HEK293 (cell line): ENCODE measurements at regions not wholly inside any gene's neighbourhood (a gene's known extent, or its start where the extent isn't known, plus 50 kb on each side); places are given as distances from the start of the nearest gene placed in this dataset.

Source experiments
- CTCF ChIA-PET: fragments of 350-600 bp; formaldehyde crosslinking; extraction: SDS; loops from one replicate; lab custom pipeline; 2021; ENCODE audit warnings: antibody characterized with exemption; lab: Yijun Ruan, JAX
- POLR2A ChIA-PET: fragments of 300-600 bp; formaldehyde crosslinking; extraction: SDS; loops from one replicate; lab custom pipeline; 2020; ENCODE audit warnings: antibody characterized with exemption, inconsistent platforms; lab: Yijun Ruan, JAX
- H3K27ac ChIP-seq: fragments of 200-500 bp; sonication (Bioruptor generic); 2 replicates; pipeline ENCODE4 v1.5.1; 2014; ENCODE audit warnings: low read depth, low read length, control low read depth, inconsistent platforms; ENCODE audit errors: extremely low read depth
- H3K36me3 ChIP-seq, 2 experiments: fragments of 200-500 bp in 1 of 2; sonication (Bioruptor generic) in 1 of 2; 1 replicate in 1 of 2; 2 replicates in 1 of 2; pipeline ENCODE4 v1.5.1; 2014 to 2017; ENCODE audit warnings: inconsistent platforms in 2 of 2, low read length in 2 of 2; ENCODE audit not compliant: control insufficient read depth in 2 of 2, insufficient read depth in 1 of 2
- H3K4me1 ChIP-seq: fragments of 200-500 bp; sonication (Bioruptor generic); 2 replicates; pipeline ENCODE4 v1.5.1; 2014; ENCODE audit warnings: mild to moderate bottlenecking, low read length, inconsistent platforms; ENCODE audit not compliant: control insufficient read depth, insufficient read depth
- H3K4me3 ChIP-seq: 2 replicates; pipeline ENCODE4 v1.5.1; 2011; ENCODE audit warnings: low read depth, mild to moderate bottlenecking, control low read depth, low read length, moderate library complexity
- H3K9me3 ChIP-seq: fragments of 200-500 bp; sonication (Bioruptor generic); 2 replicates; pipeline ENCODE4 v1.5.1; 2014; ENCODE audit warnings: low read depth, low read length, inconsistent platforms; ENCODE audit not compliant: control insufficient read depth, insufficient read depth
- FEZF1 ChIP-seq: fragments of 450-650 bp; formaldehyde crosslinking; IDR thresholded peaks from 2 replicates; pipeline ENCODE4 v1.5.1; 2016; ENCODE audit warnings: missing biosample characterization, missing genetic modification characterization
- HOXA7 ChIP-seq: sonication (generic); formaldehyde crosslinking; IDR thresholded peaks from 2 replicates; pipeline ENCODE4 v1.8.1; 2022; ENCODE audit warnings: missing genetic modification reagents, borderline replicate concordance
- KLF1 ChIP-seq: fragments of 450-650 bp; formaldehyde crosslinking; IDR thresholded peaks from 2 replicates; pipeline ENCODE4 v1.5.1; 2016; ENCODE audit warnings: missing biosample characterization, missing genetic modification characterization
- KLF10 ChIP-seq: fragments of 450-650 bp; IDR thresholded peaks from 2 replicates; pipeline ENCODE4 v1.5.1; 2018; ENCODE audit warnings: missing biosample characterization, mild to moderate bottlenecking, missing genetic modification characterization
- OVOL3 ChIP-seq: fragments of 450-650 bp; formaldehyde crosslinking; IDR thresholded peaks from 2 replicates; pipeline ENCODE4 v1.5.1; 2016; ENCODE audit warnings: missing biosample characterization, missing genetic modification characterization
- SP2 ChIP-seq: fragments of 450-650 bp; formaldehyde crosslinking; IDR thresholded peaks from 2 replicates; pipeline ENCODE4 v1.5.1; 2016; ENCODE audit warnings: missing biosample characterization, missing genetic modification characterization
- ZBTB17 ChIP-seq: fragments of 450-650 bp; formaldehyde crosslinking; IDR thresholded peaks from 2 replicates; pipeline ENCODE4 v1.5.1; 2016; ENCODE audit warnings: missing biosample characterization, missing genetic modification characterization
- ZNF133 ChIP-seq: fragments of 450-650 bp; formaldehyde crosslinking; IDR thresholded peaks from 2 replicates; pipeline ENCODE4 v1.5.1; 2016; ENCODE audit warnings: missing biosample characterization, missing genetic modification characterization
- ZNF274 ChIP-seq, 2 experiments: fragments of 200-500 bp in 1 of 2; fragments of 450-650 bp in 1 of 2; sonication (Bioruptor generic) in 1 of 2; formaldehyde crosslinking in 1 of 2; IDR thresholded peaks; 2 replicates each; pipeline versions ENCODE4 v1.5.1 to v1.6.1; 2014 to 2016; ENCODE audit warnings: borderline replicate concordance in 1 of 2, inconsistent platforms in 1 of 2, low read length in 1 of 2, missing biosample characterization in 1 of 2, missing genetic modification characterization in 1 of 2
- ZNF335 ChIP-seq: fragments of 450-650 bp; formaldehyde crosslinking; conservative IDR thresholded peaks from 2 replicates; pipeline ENCODE4 v1.5.1; 2016; ENCODE audit warnings: missing biosample characterization, missing genetic modification characterization
- ZNF416 ChIP-seq: fragments of 450-650 bp; formaldehyde crosslinking; IDR thresholded peaks from 2 replicates; pipeline ENCODE4 v1.5.1; 2016; ENCODE audit warnings: missing biosample characterization, missing genetic modification characterization
- ZNF548 ChIP-seq: fragments of 450-650 bp; formaldehyde crosslinking; IDR thresholded peaks from 2 replicates; pipeline ENCODE4 v1.5.1; 2016; ENCODE audit warnings: missing biosample characterization, missing genetic modification characterization
- ZNF600 ChIP-seq: fragments of 450-650 bp; formaldehyde crosslinking; IDR thresholded peaks from 2 replicates; pipeline ENCODE4 v1.5.1; 2016; ENCODE audit warnings: missing biosample characterization, missing genetic modification characterization
- ZNF621 ChIP-seq: fragments of 450-650 bp; formaldehyde crosslinking; IDR thresholded peaks from 2 replicates; pipeline ENCODE4 v1.5.1; 2017; ENCODE audit warnings: missing biosample characterization, missing genetic modification characterization
- ZNF747 ChIP-seq: fragments of 450-650 bp; formaldehyde crosslinking; IDR thresholded peaks from 2 replicates; pipeline ENCODE4 v1.5.1; 2016; ENCODE audit warnings: missing biosample characterization, missing genetic modification characterization
- ZNF785 ChIP-seq: fragments of 450-650 bp; formaldehyde crosslinking; IDR thresholded peaks from 2 replicates; pipeline ENCODE4 v1.5.1; 2016; ENCODE audit warnings: missing biosample characterization, missing genetic modification characterization
- ZNF830 ChIP-seq: fragments of 450-650 bp; IDR thresholded peaks from 2 replicates; pipeline ENCODE4 v1.5.0; 2018; ENCODE audit warnings: missing biosample characterization, missing genetic modification characterization, low read depth, mild to moderate bottlenecking, moderate library complexity
- ZSCAN16 ChIP-seq: fragments of 450-650 bp; formaldehyde crosslinking; IDR thresholded peaks from 2 replicates; pipeline ENCODE4 v1.5.1; 2016; ENCODE audit warnings: missing biosample characterization, missing genetic modification characterization
- ZXDB ChIP-seq: fragments of 450-650 bp; formaldehyde crosslinking; IDR thresholded peaks from 2 replicates; pipeline ENCODE4 v1.5.1; 2016; ENCODE audit warnings: missing biosample characterization, missing genetic modification characterization
- TF ChIP-seq, protein P1 (sequence below): fragments of 450-650 bp; formaldehyde crosslinking; optimal IDR thresholded peaks from 2 replicates; pipeline ENCODE3; 2016; ENCODE audit warnings: missing biosample characterization, mild to moderate bottlenecking, missing genetic modification characterization
- TF ChIP-seq, protein P2 (sequence below): fragments of 450-650 bp; formaldehyde crosslinking; IDR thresholded peaks from 2 replicates; pipeline ENCODE4 v1.5.1; 2016; ENCODE audit warnings: missing biosample characterization, missing genetic modification characterization
- TF ChIP-seq, protein P3 (sequence below): fragments of 450-650 bp; formaldehyde crosslinking; IDR thresholded peaks from 2 replicates; pipeline ENCODE4 v1.5.1; 2016; ENCODE audit warnings: missing biosample characterization, missing genetic modification characterization
- TF ChIP-seq, protein P4 (sequence below): fragments of 450-650 bp; formaldehyde crosslinking; IDR thresholded peaks from 2 replicates; pipeline ENCODE4 v1.5.1; 2016; ENCODE audit warnings: missing biosample characterization, missing genetic modification characterization
- TF ChIP-seq, protein P5 (sequence below): fragments of 450-650 bp; formaldehyde crosslinking; IDR thresholded peaks from 2 replicates; pipeline ENCODE4 v1.5.1; 2016; ENCODE audit warnings: missing biosample characterization, missing genetic modification characterization, low read depth
- TF ChIP-seq, protein P6 (sequence below): fragments of 450-650 bp; formaldehyde crosslinking; IDR thresholded peaks from 2 replicates; pipeline ENCODE4 v1.5.1; 2017; ENCODE audit warnings: missing biosample characterization, missing genetic modification characterization
- TF ChIP-seq, protein P7 (sequence below): fragments of 450-650 bp; formaldehyde crosslinking; IDR thresholded peaks from 2 replicates; pipeline ENCODE4 v1.5.1; 2016; ENCODE audit warnings: missing biosample characterization, missing genetic modification characterization

DNA sequence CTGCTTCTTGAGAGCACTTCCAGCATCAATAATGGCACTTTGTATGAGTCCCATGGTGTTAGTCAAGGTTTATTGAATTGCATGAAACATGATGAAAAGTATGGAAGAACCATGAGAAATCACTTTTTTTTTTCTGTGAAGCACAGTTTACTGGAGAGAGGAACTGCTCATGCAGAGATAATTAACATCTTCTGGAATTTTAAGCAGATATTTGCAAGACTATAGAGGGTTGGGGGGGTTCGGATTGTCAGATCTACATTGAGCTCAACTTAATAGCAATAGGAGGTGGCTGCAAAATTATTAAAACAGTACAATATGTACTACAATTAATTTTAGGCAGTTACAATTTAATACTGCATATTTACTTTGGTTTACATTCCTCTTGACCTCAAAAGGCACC, 204.4 kb upstream of the CDH10 start:
- CTCF ChIA-PET = no interaction called here
- TF ChIP-seq ZNF274 (IDR thresholded peaks at IDR 0.05; ENCODE audit: low read length) (no peak), ZNF274 (tag by site-specific recombination; IDR thresholded peaks at IDR 0.05; ENCODE audit: borderline replicate concordance) (no peak), ZNF747 (tag by site-specific recombination) (no peak), ZNF621 (tag by site-specific recombination) (no peak), OVOL3 (tag by site-specific recombination) (no peak), KLF10 (no peak), ZNF133 (tag by site-specific recombination) (no peak), ZBTB17 (no peak), ZNF548 (tag by site-specific recombination) (no peak), ZNF335 (tag by site-specific recombination) (no peak), KLF1 (no peak)
- TF ChIP-seq, protein P1, sequence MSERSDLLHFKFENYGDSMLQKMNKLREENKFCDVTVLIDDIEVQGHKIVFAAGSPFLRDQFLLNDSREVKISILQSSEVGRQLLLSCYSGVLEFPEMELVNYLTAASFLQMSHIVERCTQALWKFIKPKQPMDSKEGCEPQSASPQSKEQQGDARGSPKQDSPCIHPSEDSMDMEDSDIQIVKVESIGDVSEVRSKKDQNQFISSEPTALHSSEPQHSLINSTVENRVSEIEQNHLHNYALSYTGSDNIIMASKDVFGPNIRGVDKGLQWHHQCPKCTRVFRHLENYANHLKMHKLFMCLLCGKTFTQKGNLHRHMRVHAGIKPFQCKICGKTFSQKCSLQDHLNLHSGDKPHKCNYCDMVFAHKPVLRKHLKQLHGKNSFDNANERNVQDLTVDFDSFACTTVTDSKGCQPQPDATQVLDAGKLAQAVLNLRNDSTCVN (tag by site-specific recombination) = no peak
- TF ChIP-seq, protein P2, sequence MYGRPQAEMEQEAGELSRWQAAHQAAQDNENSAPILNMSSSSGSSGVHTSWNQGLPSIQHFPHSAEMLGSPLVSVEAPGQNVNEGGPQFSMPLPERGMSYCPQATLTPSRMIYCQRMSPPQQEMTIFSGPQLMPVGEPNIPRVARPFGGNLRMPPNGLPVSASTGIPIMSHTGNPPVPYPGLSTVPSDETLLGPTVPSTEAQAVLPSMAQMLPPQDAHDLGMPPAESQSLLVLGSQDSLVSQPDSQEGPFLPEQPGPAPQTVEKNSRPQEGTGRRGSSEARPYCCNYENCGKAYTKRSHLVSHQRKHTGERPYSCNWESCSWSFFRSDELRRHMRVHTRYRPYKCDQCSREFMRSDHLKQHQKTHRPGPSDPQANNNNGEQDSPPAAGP (tag by site-specific recombination) = no peak
- TF ChIP-seq, protein P3, sequence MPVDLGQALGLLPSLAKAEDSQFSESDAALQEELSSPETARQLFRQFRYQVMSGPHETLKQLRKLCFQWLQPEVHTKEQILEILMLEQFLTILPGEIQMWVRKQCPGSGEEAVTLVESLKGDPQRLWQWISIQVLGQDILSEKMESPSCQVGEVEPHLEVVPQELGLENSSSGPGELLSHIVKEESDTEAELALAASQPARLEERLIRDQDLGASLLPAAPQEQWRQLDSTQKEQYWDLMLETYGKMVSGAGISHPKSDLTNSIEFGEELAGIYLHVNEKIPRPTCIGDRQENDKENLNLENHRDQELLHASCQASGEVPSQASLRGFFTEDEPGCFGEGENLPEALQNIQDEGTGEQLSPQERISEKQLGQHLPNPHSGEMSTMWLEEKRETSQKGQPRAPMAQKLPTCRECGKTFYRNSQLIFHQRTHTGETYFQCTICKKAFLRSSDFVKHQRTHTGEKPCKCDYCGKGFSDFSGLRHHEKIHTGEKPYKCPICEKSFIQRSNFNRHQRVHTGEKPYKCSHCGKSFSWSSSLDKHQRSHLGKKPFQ (tag by site-specific recombination) = no peak
- TF ChIP-seq, protein P4, sequence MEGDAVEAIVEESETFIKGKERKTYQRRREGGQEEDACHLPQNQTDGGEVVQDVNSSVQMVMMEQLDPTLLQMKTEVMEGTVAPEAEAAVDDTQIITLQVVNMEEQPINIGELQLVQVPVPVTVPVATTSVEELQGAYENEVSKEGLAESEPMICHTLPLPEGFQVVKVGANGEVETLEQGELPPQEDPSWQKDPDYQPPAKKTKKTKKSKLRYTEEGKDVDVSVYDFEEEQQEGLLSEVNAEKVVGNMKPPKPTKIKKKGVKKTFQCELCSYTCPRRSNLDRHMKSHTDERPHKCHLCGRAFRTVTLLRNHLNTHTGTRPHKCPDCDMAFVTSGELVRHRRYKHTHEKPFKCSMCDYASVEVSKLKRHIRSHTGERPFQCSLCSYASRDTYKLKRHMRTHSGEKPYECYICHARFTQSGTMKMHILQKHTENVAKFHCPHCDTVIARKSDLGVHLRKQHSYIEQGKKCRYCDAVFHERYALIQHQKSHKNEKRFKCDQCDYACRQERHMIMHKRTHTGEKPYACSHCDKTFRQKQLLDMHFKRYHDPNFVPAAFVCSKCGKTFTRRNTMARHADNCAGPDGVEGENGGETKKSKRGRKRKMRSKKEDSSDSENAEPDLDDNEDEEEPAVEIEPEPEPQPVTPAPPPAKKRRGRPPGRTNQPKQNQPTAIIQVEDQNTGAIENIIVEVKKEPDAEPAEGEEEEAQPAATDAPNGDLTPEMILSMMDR (tag by site-specific recombination) = no peak
- TF ChIP-seq, all 188 proteins: peak for 0
- no peaks in the 10 kb centered on the region for H3K36me3 ChIP-seq
- H3K27ac ChIP-seq = no peak overlapping the region
- POLR2A ChIA-PET = no interaction called here
- no peak overlapping the region for H3K4me3 ChIP-seq
- no peaks in the 10 kb centered on the region for H3K4me1 ChIP-seq
- H3K9me3 ChIP-seq = no peaks in the 10 kb centered on the region

DNA sequence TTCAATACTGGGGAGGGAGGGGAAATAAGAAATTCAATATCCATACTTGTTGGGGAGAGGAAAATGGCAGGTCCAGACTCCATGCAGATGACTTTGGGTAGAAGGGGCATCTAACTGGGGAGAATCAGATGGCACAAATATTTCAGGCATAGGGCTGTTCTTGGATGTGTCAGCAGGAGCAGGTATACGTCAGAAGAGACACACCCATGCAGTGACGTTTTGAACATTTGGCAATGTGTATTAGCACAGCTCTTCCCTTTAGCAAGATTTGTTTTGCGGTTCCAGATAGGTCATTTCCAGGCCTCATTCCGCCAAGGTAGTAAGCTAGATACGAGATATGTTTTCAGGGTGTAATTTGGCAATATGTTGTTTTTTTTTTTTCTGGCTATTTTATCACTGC, 187.2 kb upstream of the CDH10 start:
- Histone ChIP-seq H3K27ac (no peak overlapping the region), H3K36me3 (no peaks in the 10 kb centered on the region), H3K4me3 (no peak overlapping the region), H3K4me1 (no peaks in the 10 kb centered on the region), H3K9me3 (no peaks in the 10 kb centered on the region)
- ChIA-PET CTCF (no interaction called here), POLR2A (interaction anchor here (0.7 kb wide), 1 partner anchor 1740 kb away, joined by 3 read pairs; no protein-coding TSS in a partner anchor)
- TF ChIP-seq ZSCAN16 (tag by site-specific recombination) = no peak
- no peak for TF ChIP-seq HOXA7 (CRISPR knock-in tag)
- no peak for TF ChIP-seq SP2 (tag by site-specific recombination)
- TF ChIP-seq, protein P5, sequence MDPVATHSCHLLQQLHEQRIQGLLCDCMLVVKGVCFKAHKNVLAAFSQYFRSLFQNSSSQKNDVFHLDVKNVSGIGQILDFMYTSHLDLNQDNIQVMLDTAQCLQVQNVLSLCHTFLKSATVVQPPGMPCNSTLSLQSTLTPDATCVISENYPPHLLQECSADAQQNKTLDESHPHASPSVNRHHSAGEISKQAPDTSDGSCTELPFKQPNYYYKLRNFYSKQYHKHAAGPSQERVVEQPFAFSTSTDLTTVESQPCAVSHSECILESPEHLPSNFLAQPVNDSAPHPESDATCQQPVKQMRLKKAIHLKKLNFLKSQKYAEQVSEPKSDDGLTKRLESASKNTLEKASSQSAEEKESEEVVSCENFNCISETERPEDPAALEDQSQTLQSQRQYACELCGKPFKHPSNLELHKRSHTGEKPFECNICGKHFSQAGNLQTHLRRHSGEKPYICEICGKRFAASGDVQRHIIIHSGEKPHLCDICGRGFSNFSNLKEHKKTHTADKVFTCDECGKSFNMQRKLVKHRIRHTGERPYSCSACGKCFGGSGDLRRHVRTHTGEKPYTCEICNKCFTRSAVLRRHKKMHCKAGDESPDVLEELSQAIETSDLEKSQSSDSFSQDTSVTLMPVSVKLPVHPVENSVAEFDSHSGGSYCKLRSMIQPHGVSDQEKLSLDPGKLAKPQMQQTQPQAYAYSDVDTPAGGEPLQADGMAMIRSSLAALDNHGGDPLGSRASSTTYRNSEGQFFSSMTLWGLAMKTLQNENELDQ = no peak
- TF ChIP-seq, protein P6, sequence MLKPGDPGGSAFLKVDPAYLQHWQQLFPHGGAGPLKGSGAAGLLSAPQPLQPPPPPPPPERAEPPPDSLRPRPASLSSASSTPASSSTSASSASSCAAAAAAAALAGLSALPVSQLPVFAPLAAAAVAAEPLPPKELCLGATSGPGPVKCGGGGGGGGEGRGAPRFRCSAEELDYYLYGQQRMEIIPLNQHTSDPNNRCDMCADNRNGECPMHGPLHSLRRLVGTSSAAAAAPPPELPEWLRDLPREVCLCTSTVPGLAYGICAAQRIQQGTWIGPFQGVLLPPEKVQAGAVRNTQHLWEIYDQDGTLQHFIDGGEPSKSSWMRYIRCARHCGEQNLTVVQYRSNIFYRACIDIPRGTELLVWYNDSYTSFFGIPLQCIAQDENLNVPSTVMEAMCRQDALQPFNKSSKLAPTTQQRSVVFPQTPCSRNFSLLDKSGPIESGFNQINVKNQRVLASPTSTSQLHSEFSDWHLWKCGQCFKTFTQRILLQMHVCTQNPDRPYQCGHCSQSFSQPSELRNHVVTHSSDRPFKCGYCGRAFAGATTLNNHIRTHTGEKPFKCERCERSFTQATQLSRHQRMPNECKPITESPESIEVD (tag by site-specific recombination) = no peak
- no peak for TF ChIP-seq FEZF1 (tag by site-specific recombination)
- TF ChIP-seq ZNF600 = no peak
- no peak for TF ChIP-seq ZNF830 (tag by site-specific recombination)
- TF ChIP-seq ZNF416 (tag by site-specific recombination) = no peak
- TF ChIP-seq ZNF785 (tag by site-specific recombination) = no peak
- no peak for TF ChIP-seq ZXDB (tag by site-specific recombination)
- TF ChIP-seq, protein P7, sequence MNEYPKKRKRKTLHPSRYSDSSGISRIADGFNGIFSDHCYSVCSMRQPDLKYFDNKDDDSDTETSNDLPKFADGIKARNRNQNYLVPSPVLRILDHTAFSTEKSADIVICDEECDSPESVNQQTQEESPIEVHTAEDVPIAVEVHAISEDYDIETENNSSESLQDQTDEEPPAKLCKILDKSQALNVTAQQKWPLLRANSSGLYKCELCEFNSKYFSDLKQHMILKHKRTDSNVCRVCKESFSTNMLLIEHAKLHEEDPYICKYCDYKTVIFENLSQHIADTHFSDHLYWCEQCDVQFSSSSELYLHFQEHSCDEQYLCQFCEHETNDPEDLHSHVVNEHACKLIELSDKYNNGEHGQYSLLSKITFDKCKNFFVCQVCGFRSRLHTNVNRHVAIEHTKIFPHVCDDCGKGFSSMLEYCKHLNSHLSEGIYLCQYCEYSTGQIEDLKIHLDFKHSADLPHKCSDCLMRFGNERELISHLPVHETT (tag by site-specific recombination) = no peak
